IMR-90 (cell line): ENCODE measurements at regions not wholly inside any gene's neighbourhood (a gene's known extent, or its start where the extent isn't known, plus 50 kb on each side); places are given as distances from the start of the nearest gene placed in this dataset.

Experiments used
- ATAC-seq: fragments of 200-7000 bp; cut with Tn5 transposase; 2 replicates; pipeline ENCODE4 v1.9.1; 2020; ENCODE audit warnings: low read depth, mild to moderate bottlenecking, moderate library complexity
- BruUV-seq: library from RNA; stranded (reverse); fragments of 400-500 nt; replicated peaks from 2 replicates; lab custom pipeline; 2021; lab: Mats Ljungman, UMichigan
- CTCF ChIA-PET: fragments of 300-600 bp; formaldehyde crosslinking; extraction: SDS; loops from one replicate; lab custom pipeline; 2021; ENCODE audit warnings: antibody characterized with exemption; lab: Yijun Ruan, JAX
- POLR2A ChIA-PET: fragments of 300-600 bp; sonication (Branson Sonifier 250); formaldehyde crosslinking; loops from one replicate; lab custom pipeline; 2022; ENCODE audit warnings: antibody characterized with exemption; ENCODE audit not compliant: unreplicated experiment; lab: Charles Lee
- DNase-seq: peaks from one replicate; pipeline ENCODE4 v3.0.0; 2013
- H2AFZ ChIP-seq: replicated peaks from 2 replicates; pipeline ENCODE3; 2013; ENCODE audit warnings: low read length, mild to moderate bottlenecking; ENCODE audit not compliant: poor library complexity
- H2AK5ac ChIP-seq: 2 replicates; pipeline ENCODE4 v1.6.1; 2013; ENCODE audit warnings: low read depth, low read length, inconsistent platforms
- H2AK9ac ChIP-seq: replicated peaks from 2 replicates; pipeline ENCODE3; 2013; ENCODE audit warnings: mild to moderate bottlenecking, low read depth, low read length, moderate library complexity; ENCODE audit not compliant: poor library complexity
- H2BK120ac ChIP-seq: 2 replicates; pipeline ENCODE4 v1.6.1; 2013; ENCODE audit warnings: low read depth, low read length, inconsistent platforms
- H2BK15ac ChIP-seq: 3 replicates; pipeline ENCODE4 v1.6.1; 2013; ENCODE audit warnings: low read depth, low read length, inconsistent platforms
- H2BK20ac ChIP-seq: 2 replicates; pipeline ENCODE4 v1.6.1; 2013; ENCODE audit warnings: low read depth, mild to moderate bottlenecking, inconsistent platforms, low read length, moderate library complexity
- H2BK5ac ChIP-seq: 2 replicates; pipeline ENCODE4 v1.6.1; 2013; ENCODE audit warnings: mild to moderate bottlenecking, low read depth, low read length, inconsistent platforms; ENCODE audit not compliant: poor library complexity, severe bottlenecking
- H3K14ac ChIP-seq: replicated peaks from 2 replicates; pipeline ENCODE4 v1.6.1; 2013; ENCODE audit warnings: low read depth, low read length, inconsistent platforms
- H3K18ac ChIP-seq: 2 replicates; pipeline ENCODE4 v1.6.1; 2013; ENCODE audit warnings: low read depth, low read length, control low read depth
- H3K23ac ChIP-seq: 2 replicates; pipeline ENCODE4 v1.6.1; 2013; ENCODE audit warnings: low read depth, low read length, inconsistent platforms
- H3K27ac ChIP-seq: 2 replicates; pipeline ENCODE4 v1.5.1; 2013; ENCODE audit warnings: mild to moderate bottlenecking, control low read depth, low read length; ENCODE audit not compliant: insufficient read depth
- H3K27me3 ChIP-seq: 2 replicates; pipeline ENCODE4 v1.6.1; 2013; ENCODE audit warnings: low read length; ENCODE audit not compliant: control insufficient read depth, insufficient read depth
- H3K36me3 ChIP-seq: 2 replicates; pipeline ENCODE4 v1.6.1; 2013; ENCODE audit warnings: low read length, mixed read lengths; ENCODE audit not compliant: control insufficient read depth, insufficient read depth
- H3K4ac ChIP-seq: 2 replicates; pipeline ENCODE4 v1.6.1; 2013; ENCODE audit warnings: low read depth, low read length, inconsistent platforms
- H3K4me1 ChIP-seq: 2 replicates; pipeline ENCODE4 v1.6.1; 2013; ENCODE audit warnings: low read length, mixed read lengths; ENCODE audit not compliant: control insufficient read depth, insufficient read depth
- H3K4me2 ChIP-seq: 2 replicates; pipeline ENCODE4 v1.6.1; 2013; ENCODE audit warnings: low read depth, mild to moderate bottlenecking, control low read depth, low read length, moderate library complexity
- H3K4me3 ChIP-seq: 2 replicates; pipeline ENCODE4 v1.5.1; 2013; ENCODE audit warnings: low read depth, mild to moderate bottlenecking, control low read depth, low read length, moderate library complexity; ENCODE audit not compliant: insufficient read depth
- H3K56ac ChIP-seq: 2 replicates; pipeline ENCODE4 v1.6.1; 2013; ENCODE audit warnings: low read length, inconsistent platforms; ENCODE audit not compliant: insufficient read depth; ENCODE audit errors: extremely low read depth
- H3K79me1 ChIP-seq, 2 experiments: 2 replicates each; pipeline ENCODE4 v1.6.1; 2013; ENCODE audit warnings: low read length in 2 of 2, inconsistent platforms in 1 of 2, low read depth in 1 of 2
- H3K9ac ChIP-seq: 2 replicates; pipeline ENCODE4 v1.6.1; 2013; ENCODE audit warnings: low read depth, low read length, control low read depth
- H3K9me1 ChIP-seq: 2 replicates; pipeline ENCODE4 v1.6.1; 2013; ENCODE audit warnings: low read length, inconsistent platforms; ENCODE audit not compliant: insufficient read depth
- H3K9me3 ChIP-seq: 2 replicates; pipeline ENCODE4 v1.6.1; 2013; ENCODE audit warnings: low read length; ENCODE audit not compliant: control insufficient read depth, insufficient read depth
- H4K20me1 ChIP-seq: 2 replicates; pipeline ENCODE4 v1.6.1; 2013; ENCODE audit warnings: low read length, inconsistent platforms; ENCODE audit not compliant: insufficient read depth
- H4K5ac ChIP-seq: 2 replicates; pipeline ENCODE4 v1.6.1; 2013; ENCODE audit warnings: mild to moderate bottlenecking, low read depth, low read length, control low read depth
- H4K8ac ChIP-seq, 2 experiments: 2 replicates each; pipeline ENCODE4 v1.6.1; 2013; ENCODE audit warnings: low read depth in 2 of 2, low read length in 2 of 2, control low read depth in 1 of 2, inconsistent platforms in 1 of 2
- H4K91ac ChIP-seq: 2 replicates; pipeline ENCODE4 v1.6.1; 2013; ENCODE audit warnings: low read depth, low read length, inconsistent platforms; ENCODE audit not compliant: insufficient read depth
- CEBPB ChIP-seq: IDR thresholded peaks from 2 replicates; pipeline ENCODE4 v1.6.1; 2012; ENCODE audit warnings: low read depth, low read length, improper control_type of control experiment
- ELK1 ChIP-seq: fragments of 150-350 bp; IDR thresholded peaks from 2 replicates; pipeline ENCODE4 v1.6.1; 2016; ENCODE audit warnings: low read depth, mild to moderate bottlenecking, low read length, moderate library complexity, borderline replicate concordance
- MAFK ChIP-seq: IDR thresholded peaks from 2 replicates; pipeline ENCODE4 v1.6.1; 2012; ENCODE audit warnings: low read depth, low read length, improper control_type of control experiment
- MAZ ChIP-seq: IDR thresholded peaks from 2 replicates; pipeline ENCODE4 v1.6.1; 2012; ENCODE audit warnings: low read depth, mild to moderate bottlenecking, low read length, improper control_type of control experiment, moderate library complexity, borderline replicate concordance
- MXI1 ChIP-seq: IDR thresholded peaks from 2 replicates; pipeline ENCODE4 v1.6.1; 2012; ENCODE audit warnings: low read depth, mild to moderate bottlenecking, low read length, moderate library complexity, borderline replicate concordance
- SMC3 ChIP-seq: fragments of 150-350 bp; IDR thresholded peaks from 2 replicates; pipeline ENCODE4 v1.6.1; 2016; ENCODE audit warnings: low read depth, mild to moderate bottlenecking, antibody characterized with exemption, low read length, moderate library complexity
- USF2 ChIP-seq: fragments of 150-350 bp; IDR thresholded peaks from 2 replicates; pipeline ENCODE4 v1.6.1; 2017; ENCODE audit warnings: mild to moderate bottlenecking, antibody characterized with exemption, low read length, low read depth
- WGBS, 2 experiments: methylation state at CpG; one replicate each; pipeline versions ENCODE4 v1.1.5 to v1.1.7; 2013; ENCODE audit warnings: missing lambda C conversion rate in 2 of 2; ENCODE audit not compliant: insufficient read length in 1 of 2; ENCODE audit errors: extremely low coverage in 2 of 2; 5-methylcytosine and 5-hydroxymethylcytosine counted together
- dilution Hi-C: fragments of 300-500 bp; cut with HindIII; formaldehyde crosslinking; loops from one replicate; pipeline ENCODE4 v1.14.3; 2018; ENCODE audit warnings: low sequenced_read_pairs; ENCODE audit not compliant: unreplicated experiment
- in situ Hi-C: fragments of 300-500 bp; cut with MboI; formaldehyde crosslinking; loops from 3 replicates; pipeline ENCODE4 v1.14.3; 2019; ENCODE audit warnings: low sequenced_read_pairs, inconsistent platforms, mixed read lengths
- intact Hi-C: fragments of 100-400 bp; cut with micrococcal nuclease; formaldehyde crosslinking; loops from 2 replicates; pipeline ENCODE4 v1.10.0; 2022

- DNase-seq (peak; percentile 27), ATAC-seq (no peak)
- Histone ChIP-seq H2AK5ac (no peak overlapping the region), H3K4ac (no peak overlapping the region), H3K9ac (no peak overlapping the region), H3K4me2 (no peak overlapping the region), H2BK120ac (no peak overlapping the region), H2BK15ac (no peak overlapping the region), H3K9me3 (no peaks in the 10 kb centered on the region), H4K5ac (no peak overlapping the region), H3K9me1 (no peaks in the 10 kb centered on the region), H2BK20ac (no peak overlapping the region), H3K14ac (no peak overlapping the region), H3K56ac (no peak overlapping the region), H3K23ac (no peak overlapping the region), H4K91ac (no peak overlapping the region), H2AK9ac (no peak overlapping the region), H4K8ac (no peak overlapping the region), H2BK5ac (no peak overlapping the region), H3K27me3 (no peaks in the 10 kb centered on the region), H3K4me3 (no peak overlapping the region), H3K4me1 (no peaks in the 10 kb centered on the region; the same call in 1 of the 2 replicates), H3K79me1 (no peaks in the 10 kb centered on the region), H3K18ac (no peak overlapping the region), H2AFZ (no peak overlapping the region), H4K20me1 (no peaks in the 10 kb centered on the region), H3K36me3 (no peaks in the 10 kb centered on the region), H3K27ac (no peak overlapping the region)
- in situ Hi-C loops = no loop called here
- no CpG with 5 or more reads among the region's 3 CpGs for WGBS, 2 experiments
- TF ChIP-seq CEBPB (peak; percentile 66), MAFK (no peak), MAZ (no peak), MXI1 (no peak), SMC3 (no peak), ELK1 (no peak), USF2 (no peak)
- CTCF ChIA-PET = no interaction called here
- POLR2A ChIA-PET = no interaction called here
- intact Hi-C loops = no loop called here
- dilution Hi-C loops = no loop called here
- BruUV-seq = no TSS peak
These were observed 306.7 kb upstream of the XYLT1 start for GRCh38 chr16:17777408-17777863.
